ENCODE measurements at regions not wholly inside any gene's neighbourhood (a gene's known extent, or its start where the extent isn't known, plus 50 kb on each side); places are given as distances from the start of the nearest gene placed in this dataset.

DNA sequence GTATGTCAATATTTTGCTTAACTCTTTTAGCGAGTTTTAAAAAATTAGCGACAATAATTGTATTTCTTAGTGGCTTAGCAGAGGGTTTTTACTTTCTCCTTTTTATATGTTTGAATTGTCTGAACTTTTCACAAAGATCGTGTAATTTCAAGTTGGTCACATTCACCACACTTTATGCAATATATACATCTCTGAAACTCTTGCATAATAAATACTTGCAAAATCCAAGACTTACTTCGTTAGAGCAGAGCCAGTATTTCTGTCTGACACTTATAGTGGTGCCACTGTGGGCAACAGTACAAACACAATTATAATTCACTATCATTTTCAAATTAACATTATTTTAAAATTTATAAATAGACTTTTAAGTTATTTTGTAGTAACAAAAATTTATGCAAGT lies 62.0 kb downstream of the SUCNR1 start:
- DNase-seq (ENCODE audit: low spot score) = no peak

DNA sequence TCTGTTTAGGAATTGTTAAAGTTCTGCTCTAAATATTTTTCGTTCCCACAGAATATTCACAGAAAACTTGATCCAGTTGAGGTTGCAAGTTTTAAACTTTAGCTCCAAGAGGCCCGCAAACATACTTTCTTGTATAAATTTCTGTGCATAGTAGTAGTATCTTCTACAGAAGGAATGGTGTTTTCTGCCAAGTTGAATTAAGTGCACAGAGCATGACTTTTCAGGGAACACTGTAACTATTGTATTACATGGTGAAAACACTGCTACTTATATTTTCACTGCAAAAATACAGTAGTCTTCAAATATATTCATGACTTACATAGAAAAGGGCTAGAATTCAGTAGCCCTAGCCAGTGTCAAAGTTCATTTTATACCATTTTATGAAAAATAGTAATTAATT lies 67.0 kb downstream of the SUCNR1 start:
- no peak for DNase-seq (ENCODE audit: low spot score)

DNA sequence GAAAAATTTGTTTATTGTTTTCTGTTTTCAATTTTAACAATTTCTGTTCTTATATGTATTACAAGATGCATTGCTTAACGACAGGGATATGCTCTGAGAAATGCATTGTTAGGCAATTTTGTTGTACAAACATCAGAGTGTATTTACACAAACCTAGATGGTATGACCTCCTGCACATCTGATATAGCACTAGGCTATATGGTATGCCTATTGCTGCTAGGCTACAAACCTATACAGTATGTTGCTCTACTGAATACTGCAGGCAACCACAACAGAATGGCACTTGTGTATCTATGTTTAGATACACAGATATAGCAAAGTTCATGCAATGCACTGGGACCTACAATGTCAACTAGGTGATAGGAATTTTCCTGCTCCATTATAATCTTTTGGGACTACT lies 70.1 kb downstream of the SUCNR1 start:
- no peak for DNase-seq (ENCODE audit: low spot score)

DNA sequence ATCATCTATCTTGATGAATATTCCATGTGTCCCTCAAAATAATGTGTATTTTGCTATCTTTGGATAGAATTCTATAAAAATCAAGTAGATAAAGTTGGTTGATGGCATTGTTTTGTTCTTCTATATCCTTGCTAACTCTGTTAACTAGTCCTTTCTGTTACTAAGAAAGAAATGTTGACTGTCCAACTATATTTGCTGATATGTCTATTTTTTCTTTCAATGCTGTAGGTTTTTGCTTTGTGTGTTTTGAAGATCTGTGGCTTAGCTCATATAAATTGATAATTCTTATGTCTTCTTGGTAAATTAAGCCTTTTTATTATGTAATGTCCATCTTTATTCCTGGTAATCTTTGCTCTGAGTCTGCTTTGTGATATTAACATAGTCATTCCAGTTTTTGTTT lies 70.9 kb downstream of the SUCNR1 start:
- no peak for DNase-seq (ENCODE audit: low spot score)

DNA sequence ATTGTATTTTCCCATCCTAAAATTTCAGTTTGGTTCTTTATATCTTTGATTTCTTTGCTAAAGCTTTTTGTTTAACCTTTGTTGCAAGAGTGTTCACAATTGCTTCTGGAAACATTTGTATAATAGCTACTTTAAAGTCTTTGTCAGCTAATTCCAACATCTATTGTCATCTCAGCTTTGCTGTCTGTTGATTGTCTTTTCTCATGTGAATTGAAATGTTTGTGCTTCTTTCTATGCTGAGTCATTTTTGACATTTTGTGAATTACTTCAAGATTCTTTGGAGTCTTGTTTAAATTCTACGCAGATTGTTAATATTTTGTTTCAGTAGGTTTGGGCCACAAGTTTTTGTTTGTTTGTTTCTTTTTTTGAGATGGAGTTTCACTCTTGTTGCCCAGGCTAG lies 73.2 kb downstream of the SUCNR1 start:
- DNase-seq (ENCODE audit: low spot score) = no peak

DNA sequence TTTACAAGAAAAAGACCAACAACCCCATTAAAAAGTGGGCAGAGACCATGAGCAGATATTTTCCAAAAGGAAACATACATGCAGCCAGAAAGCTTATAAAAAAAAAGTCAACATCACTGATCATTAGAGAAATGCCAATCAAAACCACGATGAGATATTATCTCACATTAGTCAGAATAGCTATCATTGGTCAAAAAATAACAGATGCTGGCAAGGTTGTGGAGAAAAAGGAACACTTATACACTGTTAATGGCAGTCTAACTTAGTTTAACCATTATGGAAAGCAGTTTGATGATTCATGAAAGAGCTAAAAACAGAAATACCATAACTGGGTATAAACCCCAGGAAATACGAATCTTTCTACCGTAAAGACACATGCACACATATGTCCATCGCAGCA lies 76.3 kb downstream of the SUCNR1 start:
- no peak for DNase-seq (ENCODE audit: low spot score)

DNA sequence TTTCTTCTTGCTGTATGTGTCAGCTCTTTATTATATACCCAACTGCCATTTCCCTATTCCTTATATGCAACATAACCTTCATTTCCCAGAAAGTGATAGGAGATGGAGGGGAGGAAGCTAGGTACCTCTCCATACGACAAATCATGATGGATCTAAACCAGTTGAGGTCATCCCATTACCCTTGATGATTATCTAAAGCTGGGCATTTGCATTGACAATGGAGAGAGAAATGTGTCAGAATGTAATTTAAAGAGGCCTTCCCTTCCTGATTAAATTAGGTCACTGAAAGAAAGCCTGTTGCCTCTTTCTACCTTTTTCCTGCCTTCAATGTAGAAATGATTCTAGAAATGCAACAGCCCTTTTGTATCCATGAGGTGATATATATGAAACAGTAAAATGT lies 81.9 kb downstream of the SUCNR1 start:
- no peak for DNase-seq (ENCODE audit: low spot score)

DNA sequence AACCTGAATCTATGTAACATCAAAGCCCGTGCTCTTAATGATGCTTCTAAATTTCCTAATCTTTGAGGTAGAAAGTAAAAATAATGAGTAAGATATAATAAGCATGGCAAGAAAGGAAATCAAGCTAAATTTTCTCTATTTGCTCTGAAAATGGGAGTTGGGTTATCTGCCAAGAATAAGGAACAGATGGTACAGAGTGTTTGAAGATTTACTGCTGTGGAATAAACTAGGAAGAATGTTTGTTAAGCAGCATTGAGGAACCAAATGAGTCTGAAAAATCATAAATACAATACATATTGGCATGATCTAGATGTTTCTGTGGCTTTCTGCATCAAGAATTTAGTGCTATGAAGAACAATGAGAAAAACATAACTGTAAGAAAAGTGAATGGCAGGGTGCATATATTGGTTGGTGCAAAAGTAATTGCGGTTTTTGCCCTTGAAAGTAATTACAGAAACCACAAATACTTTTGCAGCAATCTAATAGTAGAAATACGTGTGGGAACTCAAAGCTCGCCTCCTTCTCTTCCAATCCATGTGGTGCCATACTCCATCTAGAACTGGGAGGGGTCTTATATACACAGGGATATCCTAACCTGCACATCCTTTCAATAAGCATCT lies 87.6 kb downstream of the SUCNR1 start:
- DNase-seq (ENCODE audit: low spot score) = no peak

DNA sequence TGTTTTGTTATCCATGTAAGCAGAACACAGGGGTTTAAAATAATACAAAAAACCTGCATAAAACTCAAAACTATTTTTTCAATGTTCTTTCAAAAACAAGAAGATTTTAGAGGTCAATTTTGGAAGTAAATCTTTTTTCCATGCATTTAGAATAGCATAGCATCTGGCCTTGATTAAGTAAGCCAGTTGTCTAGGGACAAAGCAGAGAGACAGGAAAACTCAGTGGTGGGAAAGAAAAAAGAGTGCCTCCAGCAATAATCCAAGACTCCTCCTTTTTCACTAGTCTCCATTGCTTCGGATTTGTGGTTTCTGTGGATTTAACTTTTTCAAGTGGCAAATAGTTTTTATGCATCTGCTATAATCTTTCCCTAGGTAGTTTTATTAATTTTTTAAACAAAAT lies 88.9 kb downstream of the SUCNR1 start:
- no peak for DNase-seq (ENCODE audit: low spot score)

DNA sequence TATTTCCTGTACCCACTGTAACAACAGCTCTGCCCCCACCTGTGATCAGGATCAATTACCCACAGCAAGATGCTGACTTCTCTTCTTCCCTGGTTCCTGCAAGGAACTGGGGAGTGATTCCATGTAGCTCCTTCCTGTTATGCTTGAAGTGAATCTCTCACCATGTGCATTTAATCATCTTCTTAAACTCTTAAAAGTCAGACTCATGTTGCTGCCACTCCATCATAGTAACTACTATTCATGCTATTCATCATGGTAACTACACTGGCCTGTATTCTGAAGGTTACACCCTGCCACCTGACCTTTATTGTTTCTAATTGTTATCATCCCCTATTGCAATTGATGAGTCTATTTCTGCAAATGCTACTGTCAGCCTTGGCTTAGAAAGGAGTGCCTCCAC lies 89.5 kb downstream of the SUCNR1 start:
- no peak for DNase-seq (ENCODE audit: low spot score)

DNA sequence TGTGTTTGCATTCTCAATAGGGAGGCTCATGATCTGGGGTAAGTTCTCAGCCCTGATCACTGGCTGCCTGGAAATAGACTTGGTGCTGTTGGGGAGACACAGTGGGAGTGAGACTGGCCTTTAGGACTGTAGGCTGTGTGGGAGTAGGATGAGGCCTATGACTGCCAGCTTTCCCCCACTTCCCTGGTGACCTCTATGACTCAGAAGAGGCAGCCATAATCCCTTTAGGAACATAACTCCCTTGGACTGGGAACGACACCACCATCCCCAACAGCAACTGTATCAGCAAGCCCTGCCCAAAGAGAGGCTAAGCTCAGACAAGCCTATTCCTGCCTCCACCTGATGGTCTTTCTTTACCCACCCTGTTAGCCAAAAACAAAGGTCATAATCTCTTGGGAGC lies 91.3 kb downstream of the SUCNR1 start:
- no peak for DNase-seq (ENCODE audit: low spot score)

DNA sequence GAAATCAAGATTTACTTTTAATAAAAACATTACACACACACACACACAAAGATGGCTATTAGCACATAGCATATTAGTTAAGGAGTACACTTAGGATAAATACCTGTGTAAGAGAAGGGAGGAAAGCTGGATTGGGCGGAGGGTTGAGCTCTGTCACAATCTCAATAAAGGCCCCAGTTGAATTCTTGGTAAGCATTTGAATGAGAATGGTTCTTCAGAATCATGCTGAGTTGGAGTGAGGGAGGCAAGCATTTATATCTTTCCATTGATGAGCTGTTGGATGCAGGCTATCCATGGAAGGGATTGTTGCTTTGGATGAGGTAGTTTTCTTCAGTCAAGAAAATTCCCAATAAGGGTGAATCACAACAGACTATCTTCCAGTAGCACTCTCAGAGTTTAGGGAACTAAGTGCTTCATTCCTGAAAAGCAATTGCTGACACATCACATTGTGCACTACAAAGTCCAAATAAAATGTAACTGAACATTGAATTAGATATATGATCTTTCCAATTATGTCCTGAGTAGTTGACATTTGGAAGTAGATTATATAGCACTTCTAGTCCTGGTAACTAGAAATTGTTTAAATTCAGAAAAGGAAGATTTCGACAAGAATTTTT lies 95.7 kb downstream of the SUCNR1 start:
- no peak for DNase-seq (ENCODE audit: low spot score)

DNA sequence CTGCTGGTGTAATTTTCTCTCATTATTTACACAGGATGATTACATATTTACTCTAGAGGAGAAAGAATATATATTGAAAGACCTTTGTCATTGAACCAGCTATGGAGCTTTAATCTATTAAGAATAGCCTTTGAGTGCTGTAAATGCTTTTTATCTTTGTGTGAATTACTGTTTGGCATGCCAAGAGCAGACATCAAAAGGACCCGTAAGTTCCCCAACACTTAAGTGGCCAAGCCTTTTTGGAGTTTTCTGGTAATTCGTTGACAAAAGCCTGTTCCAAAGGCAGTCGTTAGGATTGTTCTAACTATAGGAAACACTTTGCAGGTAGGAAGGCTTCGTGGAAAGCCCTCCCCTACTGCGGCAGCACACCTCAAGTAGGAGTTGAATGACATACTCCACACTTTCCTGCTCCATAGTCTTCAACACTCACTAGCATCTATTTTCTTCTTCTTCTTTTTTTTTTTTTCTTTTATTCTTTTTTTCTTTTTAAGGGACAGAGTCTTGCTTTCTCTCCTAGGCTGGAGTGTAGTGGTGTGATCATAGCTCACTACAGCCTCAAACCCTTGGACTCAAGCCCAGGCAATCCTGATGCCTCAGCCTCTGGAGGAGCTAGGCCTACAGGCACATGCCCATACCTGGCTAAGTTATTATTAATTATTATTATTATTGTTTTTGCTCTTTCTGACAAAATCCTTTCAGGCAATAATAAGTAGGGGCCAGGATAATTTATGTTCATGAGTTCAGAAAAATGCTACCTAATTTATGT lies 98.6 kb downstream of the SUCNR1 start:
- no peak for DNase-seq (ENCODE audit: low spot score)

DNA sequence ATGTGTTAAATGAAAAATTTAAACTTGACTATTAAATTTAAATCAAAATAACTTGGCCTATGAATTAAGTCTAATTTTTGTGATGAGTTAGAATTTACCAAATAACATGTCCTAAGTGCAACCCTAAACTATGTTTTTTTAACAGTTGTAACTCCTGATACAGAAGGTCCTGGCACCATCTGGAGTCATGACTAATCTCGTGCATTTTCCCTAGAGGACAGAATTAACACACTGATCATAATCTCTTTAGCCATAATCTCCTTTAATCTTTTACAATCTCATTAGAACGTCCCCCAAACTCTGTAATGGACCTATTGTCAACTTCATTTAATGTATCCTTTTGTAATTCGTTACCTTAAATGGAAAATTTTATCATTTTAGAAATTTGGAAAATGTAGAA lies 100.6 kb downstream of the SUCNR1 start:
- no peak for DNase-seq (ENCODE audit: low spot score)

DNA sequence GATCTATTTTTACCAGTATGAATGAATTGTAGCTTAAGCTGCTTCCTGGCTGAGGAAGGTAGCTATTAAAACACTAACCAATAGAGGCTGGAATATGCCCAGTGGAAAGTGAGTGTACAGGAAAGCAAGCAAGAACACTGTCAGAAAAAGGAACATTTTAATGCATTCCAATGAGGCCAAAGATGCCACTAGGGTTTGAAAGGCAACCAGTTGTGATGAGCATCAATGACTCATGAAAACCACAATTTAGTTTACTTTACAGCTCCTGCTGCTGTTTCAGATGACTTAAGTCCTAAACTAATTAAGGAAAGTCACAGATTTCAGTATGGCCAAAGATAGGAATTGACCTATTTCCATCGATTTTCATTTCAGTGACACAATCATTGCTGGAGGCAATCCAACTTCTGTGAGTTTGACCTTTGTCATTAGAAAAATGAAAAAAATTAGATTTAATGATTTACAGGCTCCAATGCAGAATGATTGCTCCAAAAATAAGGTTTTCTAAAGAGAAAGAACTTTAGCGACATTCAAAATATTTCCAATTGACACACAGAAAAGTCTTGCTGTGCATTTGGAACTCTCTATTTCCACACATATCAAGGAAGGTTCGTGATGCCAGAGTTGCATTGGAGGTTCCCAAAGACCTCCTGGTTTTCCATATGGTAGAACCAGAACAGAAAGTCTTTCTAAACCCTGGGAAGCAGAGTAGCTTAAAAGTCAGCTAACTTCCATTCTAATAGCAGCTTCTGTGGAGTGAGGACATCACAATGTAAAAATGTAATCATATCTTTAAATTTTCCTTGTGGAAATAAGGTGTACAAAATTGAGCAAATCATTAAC lies 103.0 kb downstream of the SUCNR1 start:
- DNase-seq (ENCODE audit: low spot score) = peak; percentile 10

DNA sequence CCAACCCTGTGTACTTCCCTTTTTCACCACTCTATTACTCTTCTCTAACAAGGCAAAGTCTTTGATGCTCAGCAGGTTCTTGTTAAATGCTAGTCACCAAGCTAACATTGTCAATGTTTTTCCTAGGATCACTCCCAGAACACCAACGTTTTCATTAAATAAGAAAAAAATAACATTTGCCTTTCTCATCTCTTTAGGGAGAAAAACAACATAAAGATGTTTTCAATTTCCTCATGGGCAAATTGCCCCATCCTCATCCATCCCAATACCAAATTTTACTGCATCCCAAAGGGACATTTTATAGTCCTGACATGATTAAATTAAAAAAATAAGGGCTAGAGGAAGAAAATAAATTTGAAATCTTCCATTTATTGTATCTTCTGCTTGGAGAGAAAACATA lies 106.5 kb downstream of the SUCNR1 start:
- DNase-seq (ENCODE audit: low spot score) = no peak

DNA sequence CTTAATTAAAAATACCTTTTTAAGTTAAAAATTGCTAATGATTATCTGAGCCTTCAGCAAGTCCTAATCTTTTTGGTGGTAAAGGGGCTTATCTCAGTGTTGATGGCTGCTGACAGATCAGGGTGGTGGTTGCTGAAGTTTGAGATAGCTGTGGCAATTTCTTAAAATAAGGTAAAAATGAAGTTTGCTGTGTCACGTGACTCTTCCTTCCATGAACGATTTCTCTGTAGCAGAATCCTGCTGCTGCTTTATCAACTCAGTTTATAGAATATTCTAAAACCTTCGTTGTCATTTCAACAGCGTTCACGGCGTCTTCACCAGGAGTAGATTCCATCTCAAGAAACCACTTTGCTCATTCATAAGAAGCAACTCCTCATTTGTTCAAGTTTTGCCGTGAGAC lies 110.1 kb downstream of the SUCNR1 start:
- no peak for DNase-seq (ENCODE audit: low spot score)

DNA sequence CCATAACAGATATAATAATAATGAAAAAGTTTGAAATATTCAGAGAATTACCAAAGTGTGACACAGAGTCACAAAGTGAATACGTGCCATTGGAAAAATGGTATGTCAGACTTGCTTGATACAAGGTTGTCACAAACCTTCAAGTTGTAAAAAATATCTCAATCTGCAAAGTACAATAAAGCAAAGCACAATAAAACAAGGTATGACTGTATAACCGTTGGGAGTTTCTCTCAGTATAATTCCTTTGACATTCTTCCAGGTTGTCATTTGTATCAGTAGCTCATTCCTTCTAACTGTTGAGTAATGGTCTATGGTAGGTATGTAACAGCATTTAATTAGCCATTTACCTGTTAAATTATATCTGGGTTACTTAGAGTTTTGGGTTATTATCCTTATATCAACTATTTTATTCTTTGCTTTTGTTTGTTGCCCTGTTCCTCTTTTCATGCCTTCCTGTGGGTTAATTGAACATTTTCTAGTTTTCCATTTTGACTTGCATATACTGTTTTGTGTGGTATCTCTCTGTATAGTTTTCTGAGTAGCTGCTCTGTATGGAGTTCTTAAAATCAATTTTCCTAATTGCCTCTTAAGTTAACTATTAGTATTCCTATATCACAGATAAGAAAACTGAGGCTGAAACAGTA lies 112.5 kb downstream of the SUCNR1 start:
- no peak for DNase-seq (ENCODE audit: low spot score)

DNA sequence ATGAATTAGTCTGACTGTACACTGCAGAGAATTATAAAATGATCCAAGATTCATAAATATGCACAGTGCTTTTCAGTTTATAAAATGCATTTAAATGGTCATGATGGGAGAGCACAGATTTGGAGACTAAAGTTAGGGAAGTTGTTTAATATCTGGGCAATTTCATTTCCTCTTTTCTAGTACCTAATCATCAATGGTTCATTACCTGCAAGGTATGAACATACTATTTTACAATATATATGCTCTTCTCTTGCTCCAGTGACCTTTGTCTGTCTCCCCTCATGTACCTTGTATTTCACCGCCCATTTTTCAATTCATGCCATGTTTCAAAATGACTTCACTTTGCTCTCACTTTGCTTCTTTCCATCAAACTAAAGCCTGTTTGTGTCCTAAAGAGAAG lies 114.5 kb downstream of the SUCNR1 start:
- no peak for DNase-seq (ENCODE audit: low spot score)

DNA sequence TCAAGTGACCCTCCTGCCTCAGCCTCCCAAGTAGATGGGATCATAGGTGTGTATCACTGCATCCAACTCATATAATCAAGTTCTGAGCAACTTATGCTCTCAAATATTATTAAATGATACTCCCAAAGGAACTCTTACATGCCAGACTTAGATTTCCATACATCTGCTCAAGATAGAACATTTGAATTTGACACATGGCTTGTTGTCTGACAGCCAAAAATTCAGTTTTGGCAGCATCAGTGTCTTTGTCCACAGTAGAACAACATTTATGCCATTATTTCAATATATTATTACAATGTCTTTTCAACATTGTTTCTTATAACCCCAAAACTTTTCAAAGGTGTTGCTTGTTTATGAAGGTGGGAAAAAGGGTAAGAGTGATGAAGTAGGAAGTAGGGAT lies 116.2 kb downstream of the SUCNR1 start:
- no peak for DNase-seq (ENCODE audit: low spot score)

DNA sequence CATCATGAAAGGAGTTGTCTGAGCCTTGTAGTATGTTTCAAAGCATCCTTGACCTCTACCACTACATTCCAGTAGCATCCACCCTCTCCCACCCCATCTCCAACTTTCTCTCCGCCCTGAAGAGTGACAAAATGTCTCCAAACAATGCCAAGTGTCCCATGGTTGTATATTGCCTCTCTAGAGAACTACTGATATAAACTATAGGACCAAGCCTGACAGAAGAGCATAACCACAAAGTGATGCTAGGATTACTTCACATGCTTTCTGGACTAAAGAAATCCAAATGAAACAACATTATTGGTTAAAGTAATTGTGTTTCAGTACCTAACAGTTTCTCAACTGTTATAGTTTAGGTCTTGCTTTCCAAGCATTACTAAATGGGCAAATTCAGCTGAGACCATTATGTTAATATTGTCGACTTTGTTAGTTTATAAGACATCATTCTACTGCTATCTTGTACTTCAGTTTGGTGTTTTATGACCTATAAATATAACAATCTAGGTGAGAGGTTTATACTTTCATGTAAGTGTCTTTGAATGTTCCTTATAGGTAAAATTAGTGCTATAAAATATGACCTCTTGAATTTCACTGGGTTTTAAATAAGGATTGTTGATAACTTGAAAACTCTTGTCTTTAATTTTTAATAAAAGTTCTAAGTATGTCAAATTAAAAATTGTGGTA lies 117.4 kb downstream of the SUCNR1 start:
- no peak for DNase-seq (ENCODE audit: low spot score)
